PFSK-1 (cell line): ENCODE measurements at regions not wholly inside any gene's neighbourhood (a gene's known extent, or its start where the extent isn't known, plus 50 kb on each side); places are given as distances from the start of the nearest gene placed in this dataset.

Experiments
- POLR2AphosphoS5 ChIP-seq: IDR thresholded peaks from 2 replicates; pipeline ENCODE4 v1.6.1; 2012; ENCODE audit warnings: low read depth, mild to moderate bottlenecking, control low read depth, low read length, moderate library complexity
- REST ChIP-seq, 2 experiments: IDR thresholded peaks; 2 replicates each; pipeline versions ENCODE4 v1.6.1 to v1.8.0; 2011 to 2012; ENCODE audit warnings: low read depth in 2 of 2, low read length in 2 of 2, control low read depth in 1 of 2, inconsistent platforms in 1 of 2, mild to moderate bottlenecking in 1 of 2, moderate library complexity in 1 of 2; ENCODE audit not compliant: insufficient read depth in 1 of 2
- SIN3A ChIP-seq: IDR thresholded peaks from 2 replicates; pipeline ENCODE4 v1.6.1; 2012; ENCODE audit warnings: mild to moderate bottlenecking, low read length, moderate library complexity, borderline replicate concordance; ENCODE audit not compliant: insufficient read depth
- TAF1 ChIP-seq: IDR thresholded peaks from 2 replicates; pipeline ENCODE4 v1.6.1; 2012; ENCODE audit warnings: low read length, control low read depth, borderline replicate concordance; ENCODE audit not compliant: insufficient read depth

GRCh38 chr6:23952245-23952644 is 173.8 kb upstream of the NRSN1 start:
- TF ChIP-seq POLR2AphosphoS5 (no peak), SIN3A (no peak), TAF1 (no peak), REST (IDR thresholded peaks at IDR 0.05; ENCODE audit: insufficient read depth in 1 of 2, low read depth in 2 of 2, low read length in 2 of 2) (no peak)
